Transverse colon (tissue), 4 donors: ENCODE measurements at regions not wholly inside any gene's neighbourhood (a gene's known extent, or its start where the extent isn't known, plus 50 kb on each side); places are given as distances from the start of the nearest gene placed in this dataset.

Experiments
- DNase-seq: peaks from one replicate; pipeline ENCODE4 v3.0.0-alpha.2; 2019
- H3K27ac ChIP-seq, 4 donors: fragments of 200-600 bp; sonication (generic); 2 replicates each; pipeline ENCODE4 v1.5.1; 2016 to 2018; ENCODE audit warnings: inconsistent platforms in 4 of 4
- H3K27me3 ChIP-seq: fragments of 200-600 bp; sonication (generic); 2 replicates; pipeline ENCODE4 v1.5.1; 2017; ENCODE audit warnings: inconsistent platforms
- H3K36me3 ChIP-seq, 4 donors: fragments of 200-600 bp; sonication (generic); 2 replicates each; pipeline ENCODE4 v1.5.1; 2017 to 2019; ENCODE audit warnings: inconsistent platforms in 4 of 4
- H3K4me1 ChIP-seq, 4 donors: fragments of 200-600 bp; sonication (generic); 2 replicates each; pipeline ENCODE4 v1.5.1; 2017 to 2020; ENCODE audit warnings: inconsistent platforms in 4 of 4
- H3K4me3 ChIP-seq, 4 donors: fragments of 200-600 bp; sonication (generic); 1 replicate in 1 of 4; 2 replicates in 3 of 4; pipeline versions ENCODE4 v1.5.1 to v1.6.1; 2017 to 2019; ENCODE audit warnings: inconsistent platforms in 4 of 4
- H3K9me3 ChIP-seq, 2 donors: fragments of 200-600 bp; sonication (generic); 2 replicates each; pipeline ENCODE4 v1.5.1; 2017 to 2019; ENCODE audit warnings: inconsistent platforms in 2 of 2
- EP300 ChIP-seq: sonication (generic); formaldehyde crosslinking; IDR thresholded peaks from one replicate; pipeline ENCODE4 v1.6.1; 2017; ENCODE audit warnings: antibody characterized with exemption, low read depth
- POLR2A ChIP-seq: fragments of 450-650 bp; IDR thresholded peaks from one replicate; pipeline ENCODE4 v1.6.1; 2016; ENCODE audit warnings: antibody characterized with exemption, mild to moderate bottlenecking, moderate library complexity
- POLR2AphosphoS5 ChIP-seq, 3 donors: sonication (generic); formaldehyde crosslinking; IDR thresholded peaks; one replicate each; pipeline ENCODE4 v1.6.1; 2016; ENCODE audit warnings: antibody characterized with exemption in 3 of 3
- WGBS, 2 donors: methylation state at CpG; one replicate each; pipeline ENCODE4 v1.1.5; 2018; ENCODE audit warnings: low coverage in 1 of 2; 5-methylcytosine and 5-hydroxymethylcytosine counted together
- in situ Hi-C, 4 donors: fragments of 200-750 bp; cut with MboI; loops; one replicate each; pipeline versions ENCODE4 v1.15.0 to v1.15.1; 2017; ENCODE audit warnings: low sequenced_read_pairs in 3 of 4, low pct_ligation_motif_present in 1 of 4, low pct_unique_long_range_greater_than_20kb in 1 of 4
- intact Hi-C: fragments of 100-400 bp; cut with DNase I; formaldehyde crosslinking; loops from one replicate; pipeline ENCODE4 v1.15.1; 2023; ENCODE audit warnings: low total_unique reads
- TF ChIP-seq, protein P1 (sequence below), 5 experiments: fragments of 200-600 bp in 3 of 5; fragments of 450-650 bp in 2 of 5; sonication (generic) in 3 of 5; IDR thresholded peaks; 1 replicate in 2 of 5; 2 replicates in 3 of 5; pipeline ENCODE4 v1.5.1; 2016 to 2017; ENCODE audit warnings: antibody characterized with exemption in 5 of 5, inconsistent platforms in 3 of 5, mild to moderate bottlenecking in 2 of 5, moderate library complexity in 1 of 5

DNA sequence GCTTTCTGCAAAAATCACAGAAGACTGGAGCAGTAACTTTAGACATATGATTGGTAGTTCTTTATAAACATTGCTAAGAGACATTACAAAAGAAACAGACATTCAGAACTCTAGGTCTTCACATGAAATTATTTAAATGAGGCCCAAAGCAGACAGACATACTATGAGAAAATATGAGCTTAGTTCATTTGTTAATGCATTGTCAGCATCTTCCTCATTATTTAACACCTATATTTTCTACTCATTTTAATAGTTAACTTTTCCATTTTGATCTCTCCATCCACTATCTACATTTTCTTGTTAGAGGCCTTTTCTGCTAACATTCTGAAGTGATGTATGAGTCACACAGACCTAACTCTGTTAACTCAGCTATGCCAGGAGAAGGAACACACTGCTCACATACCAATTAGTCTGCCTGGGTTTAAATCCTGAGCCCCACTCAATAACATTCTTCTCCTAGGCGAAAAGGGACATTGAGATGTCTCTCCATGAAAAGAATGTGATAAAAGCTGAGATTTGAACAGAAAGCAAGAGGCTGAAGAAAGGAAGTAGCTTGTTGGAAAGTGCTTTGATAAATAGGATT is 400.3 kb upstream of the PKDCC start:
- Histone ChIP-seq H3K9me3 (no peaks in the 10 kb centered on the region), H3K4me1 (no peaks in the 10 kb centered on the region), H3K4me3 (no peak overlapping the region), H3K36me3 (no peaks in the 10 kb centered on the region), H3K27me3 (no peaks in the 10 kb centered on the region), H3K27ac (no peak overlapping the region)
- no peak for DNase-seq
- in situ Hi-C loops (no loop called here), intact Hi-C loops (no loop called here)
- TF ChIP-seq POLR2A (no peak), EP300 (no peak), POLR2AphosphoS5 (IDR thresholded peaks at IDR 0.05) (no peak)
- TF ChIP-seq, protein P1, sequence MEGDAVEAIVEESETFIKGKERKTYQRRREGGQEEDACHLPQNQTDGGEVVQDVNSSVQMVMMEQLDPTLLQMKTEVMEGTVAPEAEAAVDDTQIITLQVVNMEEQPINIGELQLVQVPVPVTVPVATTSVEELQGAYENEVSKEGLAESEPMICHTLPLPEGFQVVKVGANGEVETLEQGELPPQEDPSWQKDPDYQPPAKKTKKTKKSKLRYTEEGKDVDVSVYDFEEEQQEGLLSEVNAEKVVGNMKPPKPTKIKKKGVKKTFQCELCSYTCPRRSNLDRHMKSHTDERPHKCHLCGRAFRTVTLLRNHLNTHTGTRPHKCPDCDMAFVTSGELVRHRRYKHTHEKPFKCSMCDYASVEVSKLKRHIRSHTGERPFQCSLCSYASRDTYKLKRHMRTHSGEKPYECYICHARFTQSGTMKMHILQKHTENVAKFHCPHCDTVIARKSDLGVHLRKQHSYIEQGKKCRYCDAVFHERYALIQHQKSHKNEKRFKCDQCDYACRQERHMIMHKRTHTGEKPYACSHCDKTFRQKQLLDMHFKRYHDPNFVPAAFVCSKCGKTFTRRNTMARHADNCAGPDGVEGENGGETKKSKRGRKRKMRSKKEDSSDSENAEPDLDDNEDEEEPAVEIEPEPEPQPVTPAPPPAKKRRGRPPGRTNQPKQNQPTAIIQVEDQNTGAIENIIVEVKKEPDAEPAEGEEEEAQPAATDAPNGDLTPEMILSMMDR (IDR thresholded peaks at IDR 0.05): no peak
- WGBS, 2 donors: 63 to 83% methylated on average over 1 of the region's 1 CpG

GRCh38 chr2:41657226-41657625 is 390.6 kb upstream of the PKDCC start:
- intact Hi-C loops (no loop called here), in situ Hi-C loops (no loop called here)
- Histone ChIP-seq H3K4me3 (no peak overlapping the region), H3K27me3 (no peaks in the 10 kb centered on the region), H3K36me3 (no peaks in the 10 kb centered on the region), H3K27ac (no peak overlapping the region), H3K9me3 (no peaks in the 10 kb centered on the region), H3K4me1 (no peaks in the 10 kb centered on the region)
- no peak for DNase-seq
- no peak for TF ChIP-seq POLR2A
- TF ChIP-seq POLR2AphosphoS5 (IDR thresholded peaks at IDR 0.05): no peak
- TF ChIP-seq, protein P1 (IDR thresholded peaks at IDR 0.05): no peak
- TF ChIP-seq EP300: no peak

- TF ChIP-seq, protein P1 (IDR thresholded peaks at IDR 0.05): no peak
- TF ChIP-seq POLR2AphosphoS5 (IDR thresholded peaks at IDR 0.05) (no peak), POLR2A (no peak), EP300 (no peak)
- Histone ChIP-seq H3K4me3 (no peak overlapping the region), H3K9me3 (no peaks in the 10 kb centered on the region), H3K36me3 (no peaks in the 10 kb centered on the region), H3K27ac (no peak overlapping the region), H3K4me1 (no peaks in the 10 kb centered on the region), H3K27me3 (no peaks in the 10 kb centered on the region)
- intact Hi-C loops: no loop called here
- in situ Hi-C loops: no loop called here
- DNase-seq: no peak
Observed at GRCh38 chr2:41659758-41660157, 388.1 kb upstream of the PKDCC start.

GRCh38 chr2:41662461-41662860 is 385.4 kb upstream of the PKDCC start:
- in situ Hi-C loops (no loop called here), intact Hi-C loops (no loop called here)
- Histone ChIP-seq H3K36me3 (no peaks in the 10 kb centered on the region), H3K27me3 (no peaks in the 10 kb centered on the region), H3K27ac (no peak overlapping the region), H3K4me3 (no peak overlapping the region), H3K4me1 (no peaks in the 10 kb centered on the region), H3K9me3 (no peaks in the 10 kb centered on the region)
- no peak for TF ChIP-seq POLR2AphosphoS5 (IDR thresholded peaks at IDR 0.05)
- TF ChIP-seq EP300: no peak
- no peak for TF ChIP-seq POLR2A
- TF ChIP-seq, protein P1 (IDR thresholded peaks at IDR 0.05): no peak
- DNase-seq: no peak
